Panc1 (cell line): ENCODE measurements at regions not wholly inside any gene's neighbourhood (a gene's known extent, or its start where the extent isn't known, plus 50 kb on each side); places are given as distances from the start of the nearest gene placed in this dataset.

Experiments
- ATAC-seq: fragments of 200-7000 bp; cut with Tn5 transposase; 2 replicates; pipeline ENCODE4 v1.9.1; 2020; ENCODE audit warnings: mild to moderate bottlenecking, moderate library complexity
- BruUV-seq: library from RNA; stranded (reverse); fragments of 400-500 nt; replicated peaks from 2 replicates; lab custom pipeline; 2021; lab: Mats Ljungman, UMichigan
- CTCF ChIA-PET: fragments of 300-600 bp; sonication (Branson Sonifier 250); formaldehyde crosslinking; loops from one replicate; lab custom pipeline; 2022; ENCODE audit warnings: antibody characterized with exemption; lab: Charles Lee
- POLR2A ChIA-PET: fragments of 300-600 bp; sonication (Branson Sonifier 250); formaldehyde crosslinking; loops from one replicate; lab custom pipeline; 2022; ENCODE audit warnings: antibody characterized with exemption; lab: Charles Lee
- DNase-seq: peaks from one replicate; pipeline ENCODE4 v3.0.0-alpha.2; 2010; ENCODE audit warnings: low read depth, low spot score
- H3K27ac ChIP-seq: 2 replicates; pipeline ENCODE4 v1.5.1; 2011; ENCODE audit warnings: mild to moderate bottlenecking, low read length, inconsistent platforms
- H3K27me3 ChIP-seq: fragments of 200-500 bp; sonication (Bioruptor generic); 2 replicates; pipeline ENCODE4 v1.6.0; 2014; ENCODE audit warnings: low read length, inconsistent platforms; ENCODE audit not compliant: control insufficient read depth, insufficient read depth
- H3K36me3 ChIP-seq: fragments of 200-500 bp; sonication (Bioruptor generic); 2 replicates; pipeline ENCODE4 v1.5.1; 2014; ENCODE audit warnings: inconsistent platforms, mild to moderate bottlenecking, low read length, moderate library complexity; ENCODE audit not compliant: control insufficient read depth, insufficient read depth
- H3K4me1 ChIP-seq: 2 replicates; pipeline ENCODE4 v1.5.1; 2011; ENCODE audit warnings: inconsistent platforms, mild to moderate bottlenecking, low read length, moderate library complexity; ENCODE audit not compliant: control insufficient read depth, insufficient read depth
- H3K4me3 ChIP-seq, 2 experiments: 2 replicates each; pipeline ENCODE4 v1.5.1; 2011 to 2012; ENCODE audit warnings: low read depth in 2 of 2, low read length in 2 of 2, mild to moderate bottlenecking in 2 of 2, inconsistent platforms in 1 of 2, moderate library complexity in 1 of 2
- H3K9me3 ChIP-seq: fragments of 200-500 bp; sonication (Bioruptor generic); 2 replicates; pipeline ENCODE4 v1.5.1; 2014; ENCODE audit warnings: low read depth, mild to moderate bottlenecking, inconsistent platforms, low read length, moderate library complexity; ENCODE audit not compliant: control insufficient read depth, insufficient read depth
- CTCF ChIP-seq: fragments of 450-650 bp; IDR thresholded peaks from 2 replicates; pipeline ENCODE4 v1.5.1; 2017; ENCODE audit warnings: mild to moderate bottlenecking
- POLR2AphosphoS5 ChIP-seq: IDR thresholded peaks from 2 replicates; pipeline ENCODE4 v1.6.1; 2012; ENCODE audit warnings: mild to moderate bottlenecking, low read depth, low read length, moderate library complexity
- REST ChIP-seq, 2 experiments: IDR thresholded peaks; 2 replicates each; pipeline ENCODE4 v1.6.1; 2011 to 2012; ENCODE audit warnings: low read depth in 2 of 2, control low read depth in 1 of 2, low read length in 1 of 2, mild to moderate bottlenecking in 1 of 2, moderate library complexity in 1 of 2; ENCODE audit not compliant: insufficient read depth in 1 of 2
- SIN3A ChIP-seq: IDR thresholded peaks from 2 replicates; pipeline ENCODE4 v1.6.1; 2012; ENCODE audit warnings: low read depth, mild to moderate bottlenecking, low read length, moderate library complexity, borderline replicate concordance; ENCODE audit not compliant: insufficient read depth
- TCF7L2 ChIP-seq: IDR thresholded peaks from 2 replicates; pipeline ENCODE4 v1.6.1; 2011; ENCODE audit warnings: mild to moderate bottlenecking, low read depth, low read length, inconsistent platforms
- in situ Hi-C: cut with HindIII; loops from 2 replicates; pipeline ENCODE4 v1.10.0; 2016; ENCODE audit warnings: low sequenced_read_pairs, low pct_unique_long_range_greater_than_20kb
- intact Hi-C: fragments of 100-400 bp; cut with micrococcal nuclease; formaldehyde crosslinking; loops from one replicate; pipeline ENCODE4 v1.10.0; 2022; ENCODE audit not compliant: unreplicated experiment

- Histone ChIP-seq H3K27ac (no peak overlapping the region), H3K27me3 (no peaks in the 10 kb centered on the region; the same call in 1 of the 2 replicates), H3K9me3 (no peaks in the 10 kb centered on the region), H3K36me3 (no peaks in the 10 kb centered on the region), H3K4me3 (no peak overlapping the region), H3K4me1 (no peaks in the 10 kb centered on the region)
- no TSS peak for BruUV-seq
- ChIA-PET CTCF (no interaction called here), POLR2A (no interaction called here)
- TF ChIP-seq REST (IDR thresholded peaks at IDR 0.05; ENCODE audit: insufficient read depth in 1 of 2, low read depth in 2 of 2, low read length in 1 of 2) (no peak), SIN3A (no peak), POLR2AphosphoS5 (no peak), TCF7L2 (no peak), CTCF (no peak)
- ATAC-seq (no peak), DNase-seq (no peak)
- in situ Hi-C loops (no loop called here), intact Hi-C loops (no loop called here)
Measured at GRCh38 chr12:28980436-28980835, 168.6 kb upstream of the FAR2 start.

- no peak overlapping the region for H3K4me3 ChIP-seq
- TF ChIP-seq REST (IDR thresholded peaks at IDR 0.05; ENCODE audit: insufficient read depth in 1 of 2, low read depth in 2 of 2, low read length in 1 of 2): no peak
- ATAC-seq (no peak), DNase-seq (no peak)
- H3K4me1 ChIP-seq: no peaks in the 10 kb centered on the region
- in situ Hi-C loops (no loop called here), intact Hi-C loops (no loop called here)
- CTCF ChIA-PET: no interaction called here
- no peaks in the 10 kb centered on the region; the same call in 1 of the 2 replicates for H3K27me3 ChIP-seq
- POLR2A ChIA-PET: no interaction called here
- no peaks in the 10 kb centered on the region for H3K9me3 ChIP-seq
- no peaks in the 10 kb centered on the region for H3K36me3 ChIP-seq
- no peak overlapping the region for H3K27ac ChIP-seq
- BruUV-seq: no TSS peak
Measured at GRCh38 chr12:28987538-28988324, 161.3 kb upstream of the FAR2 start.
